Muscle layer of colon (tissue), 2 donors: ENCODE measurements at regions not wholly inside any gene's neighbourhood (a gene's known extent, or its start where the extent isn't known, plus 50 kb on each side); places are given as distances from the start of the nearest gene placed in this dataset.
"Not testable (repeated sequence)": the region's sequence is repeated elsewhere in the genome, so short reads cannot be mapped to it uniquely, and the experiment has no call there.

ENCODE experiments used
- H3K27ac ChIP-seq: one replicate; pipeline ENCODE4 v1.7.0; 2013; ENCODE audit warnings: low read depth, mild to moderate bottlenecking, low read length, moderate library complexity
- H3K27me3 ChIP-seq, 2 donors: one replicate each; pipeline ENCODE4 v1.7.0; 2013; ENCODE audit warnings: low read length in 2 of 2, mild to moderate bottlenecking in 2 of 2; ENCODE audit not compliant: insufficient read depth in 2 of 2, control insufficient read depth in 1 of 2
- H3K36me3 ChIP-seq: one replicate; pipeline ENCODE4 v1.7.0; 2013; ENCODE audit warnings: mild to moderate bottlenecking, low read length; ENCODE audit not compliant: insufficient read depth
- H3K4me1 ChIP-seq: one replicate; pipeline ENCODE4 v1.7.0; 2013; ENCODE audit warnings: mild to moderate bottlenecking, low read length; ENCODE audit not compliant: insufficient read depth
- H3K4me3 ChIP-seq, 2 donors: one replicate each; pipeline ENCODE4 v1.7.0; 2013; ENCODE audit warnings: low read length in 2 of 2, low read depth in 1 of 2, mild to moderate bottlenecking in 1 of 2, moderate library complexity in 1 of 2
- H3K9ac ChIP-seq: one replicate; pipeline ENCODE4 v1.7.0; 2013; ENCODE audit warnings: low read length
- H3K9me3 ChIP-seq: one replicate; pipeline ENCODE4 v1.7.0; 2013; ENCODE audit warnings: mild to moderate bottlenecking, low read length
- donor health status: abdominal sarcoma.
- donor health status: Adenocarcinoma of cecum.

- not testable (repeated sequence) for H3K27me3 ChIP-seq, H3K4me3 ChIP-seq, H3K27ac ChIP-seq, H3K9me3 ChIP-seq, H3K9ac ChIP-seq, H3K36me3 ChIP-seq
- peaks cover 34% of the 10 kb centered on the region for H3K4me1 ChIP-seq
Measured at GRCh38 chr4:38535071-38535470, 128.9 kb upstream of the KLF3 start.

GRCh38 chr4:38535717-38536116 lies 128.3 kb upstream of the KLF3 start:
- Histone ChIP-seq H3K9ac (no peak overlapping the region), H3K36me3 (no peaks in the 10 kb centered on the region), H3K27me3 (no peaks in the 10 kb centered on the region), H3K9me3 (no peaks in the 10 kb centered on the region), H3K27ac (no peak overlapping the region), H3K4me3 (no peak overlapping the region), H3K4me1 (peaks cover 34% of the 10 kb centered on the region)

GRCh38 chr4:38536716-38537115 lies 127.3 kb upstream of the KLF3 start:
- Histone ChIP-seq H3K4me1 (peaks cover 28% of the 10 kb centered on the region), H3K27me3 (no peaks in the 10 kb centered on the region), H3K9me3 (no peaks in the 10 kb centered on the region), H3K4me3 (no peak overlapping the region), H3K27ac (no peak overlapping the region), H3K9ac (no peak overlapping the region), H3K36me3 (no peaks in the 10 kb centered on the region)

- Histone ChIP-seq H3K27me3 (no peaks in the 10 kb centered on the region), H3K9ac (no peak overlapping the region), H3K9me3 (no peaks in the 10 kb centered on the region), H3K27ac (no peak overlapping the region), H3K4me3 (no peak overlapping the region), H3K4me1 (peaks cover 22% of the 10 kb centered on the region), H3K36me3 (no peaks in the 10 kb centered on the region)
Measured at GRCh38 chr4:38537666-38538065, 126.3 kb upstream of the KLF3 start.

GRCh38 chr4:38538517-38538916 lies 125.5 kb upstream of the KLF3 start:
- peaks cover 13% of the 10 kb centered on the region for H3K4me1 ChIP-seq
- no peaks in the 10 kb centered on the region for H3K9me3 ChIP-seq
- H3K9ac ChIP-seq = no peak overlapping the region
- no peaks in the 10 kb centered on the region for H3K36me3 ChIP-seq
- no peaks in the 10 kb centered on the region for H3K27me3 ChIP-seq
- H3K4me3 ChIP-seq = no peak overlapping the region
- H3K27ac ChIP-seq = no peak overlapping the region

- H3K4me1 ChIP-seq = peaks cover 13% of the 10 kb centered on the region
- no peaks in the 10 kb centered on the region for H3K9me3 ChIP-seq
- no peak overlapping the region for H3K4me3 ChIP-seq
- H3K9ac ChIP-seq = no peak overlapping the region
- no peak overlapping the region for H3K27ac ChIP-seq
- H3K36me3 ChIP-seq = no peaks in the 10 kb centered on the region
- no peaks in the 10 kb centered on the region for H3K27me3 ChIP-seq
Measured at GRCh38 chr4:38539501-38539900, 124.5 kb upstream of the KLF3 start.

- Histone ChIP-seq H3K27ac (no peak overlapping the region), H3K9ac (no peak overlapping the region), H3K4me1 (no peaks in the 10 kb centered on the region), H3K36me3 (no peaks in the 10 kb centered on the region), H3K4me3 (no peak overlapping the region), H3K9me3 (no peaks in the 10 kb centered on the region), H3K27me3 (no peaks in the 10 kb centered on the region)
Measured at GRCh38 chr4:38547052-38547451, 116.9 kb upstream of the KLF3 start.

- Histone ChIP-seq H3K4me1 (no peaks in the 10 kb centered on the region), H3K36me3 (no peaks in the 10 kb centered on the region), H3K9me3 (no peaks in the 10 kb centered on the region), H3K27ac (no peak overlapping the region), H3K4me3 (no peak overlapping the region), H3K9ac (no peak overlapping the region), H3K27me3 (no peaks in the 10 kb centered on the region)
Measured at GRCh38 chr4:38548256-38548655, 115.7 kb upstream of the KLF3 start.

GRCh38 chr4:38559374-38559773 lies 104.6 kb upstream of the KLF3 start:
- Histone ChIP-seq H3K36me3 (no peaks in the 10 kb centered on the region), H3K4me3 (no peak overlapping the region), H3K27ac (no peak overlapping the region), H3K9me3 (no peaks in the 10 kb centered on the region), H3K4me1 (peaks cover 26% of the 10 kb centered on the region), H3K9ac (no peak overlapping the region), H3K27me3 (no peaks in the 10 kb centered on the region)

GRCh38 chr4:38560340-38560739 lies 103.7 kb upstream of the KLF3 start:
- peaks cover 35% of the 10 kb centered on the region for H3K4me1 ChIP-seq
- H3K27me3 ChIP-seq = no peaks in the 10 kb centered on the region
- H3K9ac ChIP-seq = no peak overlapping the region
- no peaks in the 10 kb centered on the region for H3K36me3 ChIP-seq
- no peaks in the 10 kb centered on the region for H3K9me3 ChIP-seq
- no peak overlapping the region for H3K4me3 ChIP-seq
- no peak overlapping the region for H3K27ac ChIP-seq

GRCh38 chr4:38560768-38561558 lies 103.0 kb upstream of the KLF3 start:
- no peak overlapping the region for H3K27ac ChIP-seq
- no peaks in the 10 kb centered on the region for H3K36me3 ChIP-seq
- H3K4me3 ChIP-seq = no peak overlapping the region
- no peak overlapping the region for H3K9ac ChIP-seq
- no peaks in the 10 kb centered on the region for H3K9me3 ChIP-seq
- peaks cover 41% of the 10 kb centered on the region for H3K4me1 ChIP-seq
- H3K27me3 ChIP-seq = no peaks in the 10 kb centered on the region

- Histone ChIP-seq H3K27ac (no peak overlapping the region), H3K27me3 (no peaks in the 10 kb centered on the region), H3K9ac (no peak overlapping the region), H3K4me1 (peaks cover 45% of the 10 kb centered on the region), H3K4me3 (no peak overlapping the region), H3K9me3 (no peaks in the 10 kb centered on the region), H3K36me3 (no peaks in the 10 kb centered on the region)
Measured at GRCh38 chr4:38562751-38563198, 101.2 kb upstream of the KLF3 start.
